Suprapubic skin (tissue), 3 donors: ENCODE measurements at regions not wholly inside any gene's neighbourhood (a gene's known extent, or its start where the extent isn't known, plus 50 kb on each side); places are given as distances from the start of the nearest gene placed in this dataset.

ENCODE experiments used
- CTCF ChIP-seq, 2 donors: fragments of 200-600 bp in 1 of 2; fragments of 450-650 bp in 1 of 2; sonication (generic) in 1 of 2; IDR thresholded peaks; one replicate each; pipeline ENCODE4 v1.5.1; 2016 to 2019; ENCODE audit warnings: antibody characterized with exemption in 2 of 2, mild to moderate bottlenecking in 1 of 2, moderate library complexity in 1 of 2
- EP300 ChIP-seq: sonication (generic); formaldehyde crosslinking; IDR thresholded peaks from one replicate; pipeline ENCODE4 v1.6.1; 2017; ENCODE audit warnings: antibody characterized with exemption

GRCh38 chr4:81606801-81607501 is 135.2 kb upstream of the RASGEF1B start:
- TF ChIP-seq CTCF (IDR thresholded peaks at IDR 0.05) (no peak), EP300 (no peak)
